T-helper 22 cell (primary cell): ENCODE measurements at regions not wholly inside any gene's neighbourhood (a gene's known extent, or its start where the extent isn't known, plus 50 kb on each side); places are given as distances from the start of the nearest gene placed in this dataset.

ENCODE experiments used
- DNase-seq: peaks from one replicate; pipeline ENCODE4 v3.0.0-alpha.2; 2020; ENCODE audit warnings: low read depth

- no peak for DNase-seq
Measured at GRCh38 chrX:13147733-13148132, 103.3 kb upstream of the FAM9C start.

- DNase-seq, result no peak
Measured at GRCh38 chrX:13147147-13147546, 102.7 kb upstream of the FAM9C start.

GRCh38 chrX:13144927-13145655 is 100.7 kb upstream of the FAM9C start:
- no peak for DNase-seq

GRCh38 chrX:13142891-13143290 is 98.5 kb upstream of the FAM9C start:
- DNase-seq, result no peak

GRCh38 chrX:13140007-13140406 is 95.6 kb upstream of the FAM9C start:
- DNase-seq, result no peak

GRCh38 chrX:13131396-13132137 is 87.1 kb upstream of the FAM9C start:
- DNase-seq, result no peak

GRCh38 chrX:13130816-13131215 is 86.4 kb upstream of the FAM9C start:
- DNase-seq, result no peak

- DNase-seq, result no peak
Measured at GRCh38 chrX:13128104-13128503, 83.7 kb upstream of the FAM9C start.

GRCh38 chrX:13126775-13127174 is 82.4 kb upstream of the FAM9C start:
- no peak for DNase-seq

GRCh38 chrX:13125188-13125587 is 80.8 kb upstream of the FAM9C start:
- no peak for DNase-seq

GRCh38 chrX:13123857-13124345 is 79.5 kb upstream of the FAM9C start:
- DNase-seq, result no peak

GRCh38 chrX:13123247-13123856 is 78.9 kb upstream of the FAM9C start:
- no peak for DNase-seq

- no peak for DNase-seq
Measured at GRCh38 chrX:13121020-13121555, 76.7 kb upstream of the FAM9C start.

GRCh38 chrX:13120017-13120416 is 75.6 kb upstream of the FAM9C start:
- DNase-seq, result no peak

GRCh38 chrX:13119386-13119785 is 75.0 kb upstream of the FAM9C start:
- DNase-seq, result no peak

- no peak for DNase-seq
Measured at GRCh38 chrX:13115146-13115855, 70.9 kb upstream of the FAM9C start.

- no peak for DNase-seq
Measured at GRCh38 chrX:13112499-13112898, 68.1 kb upstream of the FAM9C start.

- no peak for DNase-seq
Measured at GRCh38 chrX:13110433-13111324, 66.3 kb upstream of the FAM9C start.

GRCh38 chrX:13109817-13110216 is 65.4 kb upstream of the FAM9C start:
- DNase-seq, result no peak

- DNase-seq, result no peak
Measured at GRCh38 chrX:13103914-13104274, 59.5 kb upstream of the FAM9C start.
